Retinal pigment epithelial cell (primary cell): ENCODE measurements at regions not wholly inside any gene's neighbourhood (a gene's known extent, or its start where the extent isn't known, plus 50 kb on each side); places are given as distances from the start of the nearest gene placed in this dataset.
A peak's percentile ranks its signal among the peaks of the same experiment; 100 is the strongest.

Source experiments
- DNase-seq: peaks from one replicate; pipeline ENCODE4 v3.0.0-alpha.2; 2010; ENCODE audit warnings: low read depth
- H3K4me3 ChIP-seq: 2 replicates; pipeline ENCODE4 v1.5.1; 2011; ENCODE audit warnings: mild to moderate bottlenecking, low read length, control low read depth, moderate library complexity
- TF ChIP-seq, protein P1 (sequence below): conservative IDR thresholded peaks from 2 replicates; pipeline ENCODE4 v1.5.1; 2011; ENCODE audit warnings: low read depth, low read length, control low read depth, inconsistent platforms

DNA sequence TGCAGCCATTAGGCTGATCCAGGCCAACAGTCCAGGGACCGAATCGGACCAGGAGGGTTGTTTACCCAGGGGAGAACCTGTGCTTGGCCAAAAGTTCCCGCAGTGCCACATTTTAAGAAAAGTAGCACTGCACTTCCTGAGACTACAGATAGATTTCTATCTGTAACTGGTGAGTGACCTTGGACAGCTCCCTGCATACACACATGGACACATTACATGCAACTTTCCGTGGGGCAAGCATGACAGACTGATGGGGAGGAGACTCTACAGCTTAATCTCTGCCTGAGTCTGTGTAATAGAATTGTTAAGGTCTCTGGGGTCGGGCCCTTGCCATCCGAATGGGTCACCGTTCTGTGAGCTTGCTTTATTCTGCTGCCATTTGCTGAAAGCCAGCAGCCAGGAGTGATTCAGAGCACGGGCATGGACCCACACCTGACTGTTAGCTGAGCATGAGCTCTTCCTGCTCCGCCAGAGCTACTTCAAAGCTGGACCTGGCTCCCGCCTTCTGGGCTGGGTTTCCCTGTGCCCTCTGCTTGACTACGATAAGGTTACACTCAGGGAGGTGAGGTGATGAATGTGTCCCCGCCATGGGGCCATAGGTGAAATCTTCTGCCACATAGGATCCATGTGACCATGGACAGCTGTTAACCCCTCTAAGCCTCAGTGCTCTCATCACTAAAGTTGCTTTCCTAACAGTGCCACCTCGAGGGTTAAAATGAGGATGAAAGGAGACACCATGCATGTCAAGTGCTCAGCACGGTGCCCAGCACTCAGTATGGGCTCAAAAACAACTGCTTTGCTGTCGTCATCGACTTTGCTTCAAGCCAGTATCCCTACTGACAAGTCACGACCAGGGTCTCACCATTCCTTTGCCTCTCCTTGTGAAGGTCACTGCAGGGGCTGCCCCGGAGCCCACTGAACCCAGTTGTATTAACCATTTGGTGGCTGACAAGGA is 200.0 kb downstream of the MELK start:
- no peak for DNase-seq
- TF ChIP-seq, protein P1, sequence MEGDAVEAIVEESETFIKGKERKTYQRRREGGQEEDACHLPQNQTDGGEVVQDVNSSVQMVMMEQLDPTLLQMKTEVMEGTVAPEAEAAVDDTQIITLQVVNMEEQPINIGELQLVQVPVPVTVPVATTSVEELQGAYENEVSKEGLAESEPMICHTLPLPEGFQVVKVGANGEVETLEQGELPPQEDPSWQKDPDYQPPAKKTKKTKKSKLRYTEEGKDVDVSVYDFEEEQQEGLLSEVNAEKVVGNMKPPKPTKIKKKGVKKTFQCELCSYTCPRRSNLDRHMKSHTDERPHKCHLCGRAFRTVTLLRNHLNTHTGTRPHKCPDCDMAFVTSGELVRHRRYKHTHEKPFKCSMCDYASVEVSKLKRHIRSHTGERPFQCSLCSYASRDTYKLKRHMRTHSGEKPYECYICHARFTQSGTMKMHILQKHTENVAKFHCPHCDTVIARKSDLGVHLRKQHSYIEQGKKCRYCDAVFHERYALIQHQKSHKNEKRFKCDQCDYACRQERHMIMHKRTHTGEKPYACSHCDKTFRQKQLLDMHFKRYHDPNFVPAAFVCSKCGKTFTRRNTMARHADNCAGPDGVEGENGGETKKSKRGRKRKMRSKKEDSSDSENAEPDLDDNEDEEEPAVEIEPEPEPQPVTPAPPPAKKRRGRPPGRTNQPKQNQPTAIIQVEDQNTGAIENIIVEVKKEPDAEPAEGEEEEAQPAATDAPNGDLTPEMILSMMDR: no peak
- H3K4me3 ChIP-seq: no peak overlapping the region

DNA sequence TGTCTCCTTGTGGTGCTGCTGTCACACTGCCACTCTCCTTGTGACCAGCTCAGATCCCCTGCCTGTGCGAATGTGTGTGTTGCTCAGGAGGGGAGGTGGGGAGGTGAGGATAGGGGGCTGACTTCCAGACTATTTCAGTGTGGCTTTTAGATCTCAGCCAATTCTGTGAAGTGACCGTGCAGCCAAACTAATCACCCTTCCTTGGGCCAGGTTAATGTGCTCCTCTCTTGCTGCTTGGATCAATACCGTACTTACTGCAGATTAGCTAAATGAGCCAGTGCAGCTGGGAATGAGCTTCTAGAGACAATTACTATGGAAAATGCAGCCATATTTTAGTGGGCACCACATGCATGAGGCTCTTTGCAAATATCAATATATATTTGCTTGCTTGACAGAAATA is 206.0 kb downstream of the MELK start:
- TF ChIP-seq, protein P1: no peak
- H3K4me3 ChIP-seq: no peak overlapping the region
- no peak for DNase-seq

DNA sequence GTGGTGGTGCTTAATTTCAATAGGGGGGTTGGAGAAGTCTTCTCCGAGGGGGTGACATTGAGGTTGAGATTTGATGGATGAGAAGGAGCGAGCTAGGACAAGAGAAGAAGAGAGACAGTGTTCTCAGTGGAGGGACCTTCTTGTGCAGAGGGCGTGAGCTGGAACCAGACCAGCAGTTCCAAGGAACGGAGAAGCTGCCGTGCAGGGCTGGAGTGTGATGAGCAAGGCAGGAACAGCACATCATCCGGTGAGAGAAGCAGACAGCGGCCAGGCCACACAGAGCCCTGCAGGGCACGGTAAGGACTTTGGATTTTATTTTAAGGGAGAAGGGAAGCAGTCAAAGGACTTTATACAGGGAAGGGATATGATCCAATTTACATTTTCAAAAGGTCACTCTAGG is 206.9 kb downstream of the MELK start:
- H3K4me3 ChIP-seq: no peak overlapping the region
- DNase-seq: no peak
- TF ChIP-seq, protein P1: no peak

DNA sequence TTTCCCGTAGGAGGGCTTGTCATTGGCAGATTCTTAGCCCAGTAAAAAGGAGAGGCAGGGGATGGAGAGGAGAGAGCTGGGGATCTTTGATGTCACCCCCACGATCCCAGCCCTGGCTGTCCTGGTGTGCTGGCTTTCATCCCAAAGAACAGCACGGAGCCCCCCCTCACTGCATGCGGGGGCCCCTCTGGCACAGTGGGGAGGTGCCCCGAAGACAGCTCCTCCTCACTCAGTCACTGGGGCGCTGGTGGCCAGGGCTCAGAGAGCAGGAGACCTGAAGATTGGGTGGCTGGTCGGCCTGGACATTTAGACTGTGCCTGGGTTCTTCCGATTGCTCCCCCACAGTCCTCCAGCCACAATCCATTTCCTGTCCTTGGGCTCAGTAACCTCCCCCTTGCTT is 207.5 kb downstream of the MELK start:
- no peak for DNase-seq
- no peak overlapping the region for H3K4me3 ChIP-seq
- TF ChIP-seq, protein P1: no peak

DNA sequence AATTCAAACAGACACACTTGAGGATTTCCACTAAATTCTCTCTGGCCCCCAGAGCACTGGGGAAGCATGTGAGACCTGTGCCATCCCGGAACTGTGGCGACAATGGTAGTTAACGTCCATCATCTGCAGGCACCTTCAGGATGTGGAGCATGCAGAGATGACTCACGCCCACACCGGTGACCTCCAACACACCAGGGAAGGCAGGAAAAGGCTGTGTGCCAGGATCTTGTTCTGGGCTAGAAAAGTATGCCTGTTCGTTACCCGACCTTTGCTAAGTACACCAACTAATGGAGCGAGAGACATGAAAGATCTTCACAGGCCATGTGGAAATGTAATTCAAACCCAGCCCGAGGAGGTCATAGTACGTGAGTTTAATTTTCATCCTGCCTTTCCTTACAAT is 208.8 kb downstream of the MELK start:
- DNase-seq: peak; percentile 31
- no peak overlapping the region for H3K4me3 ChIP-seq
- TF ChIP-seq, protein P1: no peak
